GM12878 (cell line): ENCODE measurements at regions not wholly inside any gene's neighbourhood (a gene's known extent, or its start where the extent isn't known, plus 50 kb on each side); places are given as distances from the start of the nearest gene placed in this dataset.

ENCODE experiments used
- CHD2 ChIP-seq: IDR thresholded peaks from 2 replicates; pipeline ENCODE4 v1.6.1; 2011; ENCODE audit warnings: low read depth, low read length, improper control_type of control experiment, borderline replicate concordance
- CTCF ChIP-seq, 3 experiments: IDR thresholded peaks in 2 of 3; conservative IDR thresholded peaks in 1 of 3; 2 replicates each; pipeline ENCODE4 v1.5.1; 2011; ENCODE audit warnings: low read depth in 3 of 3, low read length in 3 of 3, mild to moderate bottlenecking in 3 of 3, control low read depth in 2 of 3, moderate library complexity in 2 of 3, inconsistent platforms in 1 of 3, mixed read lengths in 1 of 3; ENCODE audit not compliant: control insufficient read depth in 2 of 3, insufficient read depth in 1 of 3; ENCODE audit errors: extremely low read depth in 1 of 3
- PKNOX1 ChIP-seq: fragments of 450-650 bp; IDR thresholded peaks from 2 replicates; pipeline ENCODE4 v1.6.1; 2016; ENCODE audit warnings: mild to moderate bottlenecking
- TARDBP ChIP-seq: IDR thresholded peaks from 2 replicates; pipeline ENCODE4 v1.6.1; 2016; ENCODE audit warnings: borderline replicate concordance
- YY1 ChIP-seq: IDR thresholded peaks from 2 replicates; pipeline ENCODE4 v1.6.1; 2011; ENCODE audit warnings: low read depth, mild to moderate bottlenecking, low read length
- TF ChIP-seq, protein P1 (sequence below): IDR thresholded peaks from 2 replicates; pipeline ENCODE4 v1.6.1; 2011; ENCODE audit warnings: low read depth, mild to moderate bottlenecking, low read length, moderate library complexity, borderline replicate concordance; ENCODE audit errors: extremely low read depth

- TF ChIP-seq CTCF (IDR thresholded peaks at IDR 0.05 in 2 of 3, conservative IDR thresholded peaks at IDR 0.05 in 1 of 3; ENCODE audit: control insufficient read depth in 2 of 3, extremely low read depth in 1 of 3, insufficient read depth in 1 of 3, low read depth in 3 of 3, low read length in 3 of 3): no peak
- no peak for TF ChIP-seq CHD2
- no peak for TF ChIP-seq YY1
- no peak for TF ChIP-seq TARDBP
- TF ChIP-seq PKNOX1: no peak
- TF ChIP-seq, protein P1, sequence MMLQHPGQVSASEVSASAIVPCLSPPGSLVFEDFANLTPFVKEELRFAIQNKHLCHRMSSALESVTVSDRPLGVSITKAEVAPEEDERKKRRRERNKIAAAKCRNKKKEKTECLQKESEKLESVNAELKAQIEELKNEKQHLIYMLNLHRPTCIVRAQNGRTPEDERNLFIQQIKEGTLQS: no peak
These were observed 304.4 kb downstream of the RRAGC start for GRCh38 chr1:38555130-38555529.
